ENCODE measurements at regions not wholly inside any gene's neighbourhood (a gene's known extent, or its start where the extent isn't known, plus 50 kb on each side); places are given as distances from the start of the nearest gene placed in this dataset.

GRCh38 chr10:28810057-28810870 is 132.9 kb downstream of the BAMBI start:
- peak in 1 of 56 donors; percentile 15 for DNase-seq

DNA sequence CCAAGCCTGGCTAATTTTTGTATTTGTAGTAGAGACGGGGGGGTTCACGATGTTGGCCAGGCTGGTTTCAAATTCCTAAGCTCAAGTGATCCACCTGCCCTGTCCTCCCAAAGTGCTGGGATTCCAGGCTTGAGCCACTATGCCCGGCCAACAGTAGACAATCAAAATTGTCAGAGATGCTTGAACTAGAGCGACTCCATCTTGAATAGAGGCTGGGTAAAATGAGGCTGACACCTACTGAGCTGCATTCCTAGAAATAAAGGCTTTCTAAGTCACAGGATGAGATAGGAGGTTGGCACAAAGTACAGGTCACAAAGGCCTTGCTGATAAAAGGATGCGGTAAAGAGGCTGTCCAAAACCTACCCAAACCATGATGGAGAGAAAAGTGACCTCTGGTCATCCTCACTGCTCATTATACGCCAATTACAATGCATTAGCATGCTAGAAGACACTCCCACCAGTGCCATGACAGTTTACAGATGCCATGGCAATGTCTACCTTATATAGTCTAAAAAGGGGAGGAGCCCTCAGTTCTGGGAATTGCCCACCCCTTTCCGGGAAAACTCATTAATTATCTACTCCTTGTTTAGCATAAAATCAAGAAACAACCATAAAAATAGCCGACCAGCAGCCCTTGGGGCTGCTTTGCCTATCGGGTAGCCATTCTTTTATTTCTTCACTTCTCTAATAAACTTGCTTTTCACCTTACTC is 134.5 kb downstream of the BAMBI start:
- no peak for DNase-seq

DNA sequence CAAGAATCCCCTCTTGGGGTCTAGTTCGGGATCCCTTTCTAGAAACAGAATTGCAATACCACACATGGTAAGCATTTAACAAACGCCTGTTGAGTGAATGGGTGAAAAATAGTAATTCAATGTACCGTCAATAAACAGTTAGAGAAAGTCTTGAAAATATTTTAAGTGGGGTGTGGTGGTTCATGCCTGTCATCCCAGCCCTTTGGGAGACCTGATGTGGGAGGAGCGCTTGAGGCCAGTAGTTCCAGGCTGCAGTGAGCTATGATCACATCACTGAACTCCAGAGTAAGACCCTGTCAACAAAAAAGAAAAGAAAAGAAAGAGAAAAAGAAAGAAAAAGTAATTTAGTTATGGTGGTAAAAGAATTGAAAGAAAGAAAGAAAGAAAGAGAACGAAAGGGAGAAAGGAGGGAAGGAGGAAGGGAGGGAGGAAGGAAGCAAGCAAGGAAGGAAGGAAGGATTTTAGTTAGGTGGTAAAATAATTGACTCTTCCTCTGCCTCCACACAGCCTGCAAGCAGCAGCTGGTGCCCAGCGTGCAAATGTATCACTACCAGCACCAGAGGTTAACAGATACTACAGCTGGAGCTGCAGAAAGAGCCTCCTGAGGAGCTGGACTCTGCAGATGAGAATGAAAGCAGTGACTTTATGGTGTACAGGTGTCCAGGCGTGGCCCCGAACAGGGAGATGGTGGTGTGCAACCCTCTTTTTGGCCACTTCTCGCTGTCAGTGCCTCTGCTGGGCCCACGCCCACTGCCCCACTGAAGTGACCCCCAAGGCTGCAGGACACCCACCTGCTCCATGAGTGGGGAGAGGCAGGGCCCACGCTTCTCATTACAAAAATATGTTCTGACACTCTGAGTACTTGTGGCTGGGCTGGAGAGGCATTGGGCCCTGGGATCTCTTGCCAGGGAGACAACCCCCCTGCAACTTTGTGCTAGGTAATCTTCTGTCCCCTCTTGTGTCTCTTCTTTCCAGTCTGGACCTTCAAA is 135.4 kb downstream of the BAMBI start:
- DNase-seq: no peak

GRCh38 chr10:28815681-28816080 is 138.4 kb downstream of the BAMBI start:
- DNase-seq: no peak

GRCh38 chr10:28822719-28823464 is 145.6 kb downstream of the BAMBI start:
- no peak for DNase-seq

- no peak for DNase-seq
Observed at GRCh38 chr10:28823501-28824075, 146.3 kb downstream of the BAMBI start.

- no peak for DNase-seq
Observed at GRCh38 chr10:28833313-28833712, 156.0 kb downstream of the BAMBI start.

- no peak for DNase-seq
Observed at GRCh38 chr10:28836435-28836743, 159.1 kb downstream of the BAMBI start.

DNA sequence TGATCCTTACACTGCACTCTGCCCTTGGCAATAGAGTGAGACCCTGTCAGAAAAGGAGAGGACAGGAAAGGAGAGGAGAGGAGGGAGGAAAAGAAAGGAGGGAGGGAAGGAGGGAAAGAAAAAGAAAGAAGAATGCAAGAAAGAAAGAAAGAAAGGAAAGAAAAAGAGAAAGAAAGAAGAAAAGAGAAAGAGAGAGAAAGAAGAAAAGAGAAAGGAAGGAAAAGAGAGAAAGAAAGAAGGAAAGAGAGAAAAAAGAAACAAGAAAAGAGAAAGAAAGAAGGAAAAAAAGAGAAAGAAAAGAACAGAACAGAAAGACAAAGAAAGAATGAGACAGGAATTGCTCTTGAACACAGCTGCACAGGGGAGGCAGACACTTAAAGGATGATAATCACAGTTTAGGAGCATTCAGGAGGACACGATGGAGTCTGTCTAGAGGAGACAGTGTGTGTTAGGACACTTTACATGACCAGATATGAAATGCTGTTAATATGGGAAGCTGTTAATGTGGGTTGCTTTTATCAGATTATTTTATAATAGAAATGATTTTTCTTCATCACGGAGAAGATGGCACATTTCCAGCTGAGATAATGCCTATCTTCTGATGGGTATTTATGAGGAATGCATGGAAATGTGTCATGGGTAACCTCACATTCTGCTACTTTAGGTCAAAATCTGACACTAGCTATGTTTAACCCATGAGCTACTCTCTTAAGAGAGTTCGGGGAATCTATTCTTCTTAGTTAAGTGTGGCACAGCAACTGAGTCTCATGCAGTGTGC is 160.5 kb downstream of the BAMBI start:
- no peak for DNase-seq

GRCh38 chr10:28838908-28839307 is 161.6 kb downstream of the BAMBI start:
- DNase-seq: no peak

- DNase-seq: no peak
Observed at GRCh38 chr10:28839600-28840007, 162.3 kb downstream of the BAMBI start.

GRCh38 chr10:28840202-28840601 is 162.9 kb downstream of the BAMBI start:
- no peak for DNase-seq

- no peak for DNase-seq
Observed at GRCh38 chr10:28840971-28841370, 163.7 kb downstream of the BAMBI start.

- DNase-seq: no peak
Observed at GRCh38 chr10:28841625-28842024, 164.3 kb downstream of the BAMBI start.

GRCh38 chr10:28842321-28842720 is 165.0 kb downstream of the BAMBI start:
- no peak for DNase-seq

GRCh38 chr10:28845009-28845682 is 167.8 kb downstream of the BAMBI start:
- DNase-seq: no peak

GRCh38 chr10:28849309-28849708 is 172.0 kb downstream of the BAMBI start:
- DNase-seq: no peak

DNA sequence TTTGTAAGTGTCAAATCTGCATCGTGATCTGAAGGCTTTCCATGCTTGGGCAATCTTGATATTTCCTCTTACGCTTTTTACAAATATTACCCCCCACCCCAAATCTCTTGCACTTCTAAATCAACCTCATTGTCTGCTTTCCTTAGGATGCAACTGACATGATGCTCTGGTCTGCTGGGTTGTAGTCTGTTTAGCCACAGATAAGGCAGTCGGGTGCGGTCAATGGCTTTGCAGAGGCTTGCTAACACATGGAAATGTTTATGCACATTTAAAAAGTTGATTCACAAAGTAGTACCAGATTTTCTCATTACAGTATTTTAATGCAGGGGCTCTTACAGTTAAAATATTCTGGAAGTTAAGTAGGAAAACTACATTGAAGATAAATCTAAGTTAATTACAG is 172.5 kb downstream of the BAMBI start:
- DNase-seq: no peak

DNA sequence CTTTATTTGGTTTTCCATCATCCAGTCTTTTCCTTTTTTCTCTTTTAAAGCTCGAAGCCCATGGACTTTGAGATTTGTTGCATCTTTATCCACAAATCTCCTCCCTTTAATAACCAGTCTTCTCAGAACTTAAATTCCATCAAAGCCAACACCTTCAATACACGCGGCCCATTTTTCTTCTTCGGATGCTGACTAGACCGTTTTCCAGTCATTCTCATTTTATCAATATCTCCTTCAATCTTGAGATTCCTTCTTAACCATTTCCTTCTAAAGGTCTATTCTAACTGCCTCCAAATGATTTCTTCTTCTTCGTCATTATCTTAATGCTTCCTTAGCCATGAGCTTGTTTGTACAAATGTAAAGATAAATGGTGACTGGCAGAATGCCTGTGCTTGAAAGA is 173.5 kb downstream of the BAMBI start:
- DNase-seq: no peak
